ENCODE measurements at regions not wholly inside any gene's neighbourhood (a gene's known extent, or its start where the extent isn't known, plus 50 kb on each side); places are given as distances from the start of the nearest gene placed in this dataset.

- TF ChIP-seq POLR2A (IDR thresholded peaks at IDR 0.05), result no peak
- TF ChIP-seq, protein P1, sequence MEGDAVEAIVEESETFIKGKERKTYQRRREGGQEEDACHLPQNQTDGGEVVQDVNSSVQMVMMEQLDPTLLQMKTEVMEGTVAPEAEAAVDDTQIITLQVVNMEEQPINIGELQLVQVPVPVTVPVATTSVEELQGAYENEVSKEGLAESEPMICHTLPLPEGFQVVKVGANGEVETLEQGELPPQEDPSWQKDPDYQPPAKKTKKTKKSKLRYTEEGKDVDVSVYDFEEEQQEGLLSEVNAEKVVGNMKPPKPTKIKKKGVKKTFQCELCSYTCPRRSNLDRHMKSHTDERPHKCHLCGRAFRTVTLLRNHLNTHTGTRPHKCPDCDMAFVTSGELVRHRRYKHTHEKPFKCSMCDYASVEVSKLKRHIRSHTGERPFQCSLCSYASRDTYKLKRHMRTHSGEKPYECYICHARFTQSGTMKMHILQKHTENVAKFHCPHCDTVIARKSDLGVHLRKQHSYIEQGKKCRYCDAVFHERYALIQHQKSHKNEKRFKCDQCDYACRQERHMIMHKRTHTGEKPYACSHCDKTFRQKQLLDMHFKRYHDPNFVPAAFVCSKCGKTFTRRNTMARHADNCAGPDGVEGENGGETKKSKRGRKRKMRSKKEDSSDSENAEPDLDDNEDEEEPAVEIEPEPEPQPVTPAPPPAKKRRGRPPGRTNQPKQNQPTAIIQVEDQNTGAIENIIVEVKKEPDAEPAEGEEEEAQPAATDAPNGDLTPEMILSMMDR (IDR thresholded peaks at IDR 0.05), result no peak
Observed at GRCh38 chr16:47888142-47888541, 267.7 kb downstream of the ABCC12 start.
